IMR-90 (cell line): ENCODE measurements at regions not wholly inside any gene's neighbourhood (a gene's known extent, or its start where the extent isn't known, plus 50 kb on each side); places are given as distances from the start of the nearest gene placed in this dataset.

ENCODE experiments used
- ATAC-seq: fragments of 200-7000 bp; cut with Tn5 transposase; 2 replicates; pipeline ENCODE4 v1.9.1; 2020; ENCODE audit warnings: low read depth, mild to moderate bottlenecking, moderate library complexity
- BruUV-seq: library from RNA; stranded (reverse); fragments of 400-500 nt; replicated peaks from 2 replicates; lab custom pipeline; 2021; lab: Mats Ljungman, UMichigan
- CTCF ChIA-PET: fragments of 300-600 bp; formaldehyde crosslinking; extraction: SDS; loops from one replicate; lab custom pipeline; 2021; ENCODE audit warnings: antibody characterized with exemption; lab: Yijun Ruan, JAX
- POLR2A ChIA-PET: fragments of 300-600 bp; sonication (Branson Sonifier 250); formaldehyde crosslinking; loops from one replicate; lab custom pipeline; 2022; ENCODE audit warnings: antibody characterized with exemption; ENCODE audit not compliant: unreplicated experiment; lab: Charles Lee
- DNase-seq: peaks from one replicate; pipeline ENCODE4 v3.0.0; 2013
- H2AFZ ChIP-seq: replicated peaks from 2 replicates; pipeline ENCODE3; 2013; ENCODE audit warnings: low read length, mild to moderate bottlenecking; ENCODE audit not compliant: poor library complexity
- H2AK5ac ChIP-seq: 2 replicates; pipeline ENCODE4 v1.6.1; 2013; ENCODE audit warnings: low read depth, low read length, inconsistent platforms
- H2AK9ac ChIP-seq: replicated peaks from 2 replicates; pipeline ENCODE3; 2013; ENCODE audit warnings: mild to moderate bottlenecking, low read depth, low read length, moderate library complexity; ENCODE audit not compliant: poor library complexity
- H2BK120ac ChIP-seq: 2 replicates; pipeline ENCODE4 v1.6.1; 2013; ENCODE audit warnings: low read depth, low read length, inconsistent platforms
- H2BK15ac ChIP-seq: 3 replicates; pipeline ENCODE4 v1.6.1; 2013; ENCODE audit warnings: low read depth, low read length, inconsistent platforms
- H2BK20ac ChIP-seq: 2 replicates; pipeline ENCODE4 v1.6.1; 2013; ENCODE audit warnings: low read depth, mild to moderate bottlenecking, inconsistent platforms, low read length, moderate library complexity
- H2BK5ac ChIP-seq: 2 replicates; pipeline ENCODE4 v1.6.1; 2013; ENCODE audit warnings: mild to moderate bottlenecking, low read depth, low read length, inconsistent platforms; ENCODE audit not compliant: poor library complexity, severe bottlenecking
- H3K14ac ChIP-seq: replicated peaks from 2 replicates; pipeline ENCODE4 v1.6.1; 2013; ENCODE audit warnings: low read depth, low read length, inconsistent platforms
- H3K18ac ChIP-seq: 2 replicates; pipeline ENCODE4 v1.6.1; 2013; ENCODE audit warnings: low read depth, low read length, control low read depth
- H3K23ac ChIP-seq: 2 replicates; pipeline ENCODE4 v1.6.1; 2013; ENCODE audit warnings: low read depth, low read length, inconsistent platforms
- H3K27ac ChIP-seq: 2 replicates; pipeline ENCODE4 v1.5.1; 2013; ENCODE audit warnings: mild to moderate bottlenecking, control low read depth, low read length; ENCODE audit not compliant: insufficient read depth
- H3K27me3 ChIP-seq: 2 replicates; pipeline ENCODE4 v1.6.1; 2013; ENCODE audit warnings: low read length; ENCODE audit not compliant: control insufficient read depth, insufficient read depth
- H3K36me3 ChIP-seq: 2 replicates; pipeline ENCODE4 v1.6.1; 2013; ENCODE audit warnings: low read length, mixed read lengths; ENCODE audit not compliant: control insufficient read depth, insufficient read depth
- H3K4ac ChIP-seq: 2 replicates; pipeline ENCODE4 v1.6.1; 2013; ENCODE audit warnings: low read depth, low read length, inconsistent platforms
- H3K4me1 ChIP-seq: 2 replicates; pipeline ENCODE4 v1.6.1; 2013; ENCODE audit warnings: low read length, mixed read lengths; ENCODE audit not compliant: control insufficient read depth, insufficient read depth
- H3K4me2 ChIP-seq: 2 replicates; pipeline ENCODE4 v1.6.1; 2013; ENCODE audit warnings: low read depth, mild to moderate bottlenecking, control low read depth, low read length, moderate library complexity
- H3K4me3 ChIP-seq: 2 replicates; pipeline ENCODE4 v1.5.1; 2013; ENCODE audit warnings: low read depth, mild to moderate bottlenecking, control low read depth, low read length, moderate library complexity; ENCODE audit not compliant: insufficient read depth
- H3K56ac ChIP-seq: 2 replicates; pipeline ENCODE4 v1.6.1; 2013; ENCODE audit warnings: low read length, inconsistent platforms; ENCODE audit not compliant: insufficient read depth; ENCODE audit errors: extremely low read depth
- H3K79me1 ChIP-seq, 2 experiments: 2 replicates each; pipeline ENCODE4 v1.6.1; 2013; ENCODE audit warnings: low read length in 2 of 2, inconsistent platforms in 1 of 2, low read depth in 1 of 2
- H3K9ac ChIP-seq: 2 replicates; pipeline ENCODE4 v1.6.1; 2013; ENCODE audit warnings: low read depth, low read length, control low read depth
- H3K9me1 ChIP-seq: 2 replicates; pipeline ENCODE4 v1.6.1; 2013; ENCODE audit warnings: low read length, inconsistent platforms; ENCODE audit not compliant: insufficient read depth
- H3K9me3 ChIP-seq: 2 replicates; pipeline ENCODE4 v1.6.1; 2013; ENCODE audit warnings: low read length; ENCODE audit not compliant: control insufficient read depth, insufficient read depth
- H4K20me1 ChIP-seq: 2 replicates; pipeline ENCODE4 v1.6.1; 2013; ENCODE audit warnings: low read length, inconsistent platforms; ENCODE audit not compliant: insufficient read depth
- H4K5ac ChIP-seq: 2 replicates; pipeline ENCODE4 v1.6.1; 2013; ENCODE audit warnings: mild to moderate bottlenecking, low read depth, low read length, control low read depth
- H4K8ac ChIP-seq, 2 experiments: 2 replicates each; pipeline ENCODE4 v1.6.1; 2013; ENCODE audit warnings: low read depth in 2 of 2, low read length in 2 of 2, control low read depth in 1 of 2, inconsistent platforms in 1 of 2
- H4K91ac ChIP-seq: 2 replicates; pipeline ENCODE4 v1.6.1; 2013; ENCODE audit warnings: low read depth, low read length, inconsistent platforms; ENCODE audit not compliant: insufficient read depth
- BHLHE40 ChIP-seq: fragments of 150-350 bp; IDR thresholded peaks from 2 replicates; pipeline ENCODE4 v1.6.1; 2016; ENCODE audit warnings: mild to moderate bottlenecking, low read depth, low read length
- CHD1 ChIP-seq: IDR thresholded peaks from 2 replicates; pipeline ENCODE4 v1.6.1; 2012; ENCODE audit warnings: low read depth, low read length, improper control_type of control experiment
- FOS ChIP-seq: fragments of 150-350 bp; IDR thresholded peaks from 2 replicates; pipeline ENCODE4 v1.6.1; 2016; ENCODE audit warnings: low read depth, low read length
- MAFK ChIP-seq: IDR thresholded peaks from 2 replicates; pipeline ENCODE4 v1.6.1; 2012; ENCODE audit warnings: low read depth, low read length, improper control_type of control experiment
- MAZ ChIP-seq: IDR thresholded peaks from 2 replicates; pipeline ENCODE4 v1.6.1; 2012; ENCODE audit warnings: low read depth, mild to moderate bottlenecking, low read length, improper control_type of control experiment, moderate library complexity, borderline replicate concordance
- MXI1 ChIP-seq: IDR thresholded peaks from 2 replicates; pipeline ENCODE4 v1.6.1; 2012; ENCODE audit warnings: low read depth, mild to moderate bottlenecking, low read length, moderate library complexity, borderline replicate concordance
- NFE2L2 ChIP-seq: fragments of 150-350 bp; IDR thresholded peaks from 2 replicates; pipeline ENCODE4 v1.6.1; 2016; ENCODE audit warnings: low read depth, mild to moderate bottlenecking, low read length
- POLR2A ChIP-seq: IDR thresholded peaks from 2 replicates; pipeline ENCODE4 v1.6.1; 2012; ENCODE audit warnings: mild to moderate bottlenecking, low read depth, low read length
- RAD21 ChIP-seq: IDR thresholded peaks from 2 replicates; pipeline ENCODE4 v1.6.1; 2012; ENCODE audit warnings: low read length, improper control_type of control experiment
- RFX5 ChIP-seq: IDR thresholded peaks from 2 replicates; pipeline ENCODE4 v1.8.0; 2012; ENCODE audit warnings: low read depth, mild to moderate bottlenecking, low read length, moderate library complexity
- SMC3 ChIP-seq: fragments of 150-350 bp; IDR thresholded peaks from 2 replicates; pipeline ENCODE4 v1.6.1; 2016; ENCODE audit warnings: low read depth, mild to moderate bottlenecking, antibody characterized with exemption, low read length, moderate library complexity
- dilution Hi-C: fragments of 300-500 bp; cut with HindIII; formaldehyde crosslinking; loops from one replicate; pipeline ENCODE4 v1.14.3; 2018; ENCODE audit warnings: low sequenced_read_pairs; ENCODE audit not compliant: unreplicated experiment
- in situ Hi-C: fragments of 300-500 bp; cut with MboI; formaldehyde crosslinking; loops from 3 replicates; pipeline ENCODE4 v1.14.3; 2019; ENCODE audit warnings: low sequenced_read_pairs, inconsistent platforms, mixed read lengths
- intact Hi-C: fragments of 100-400 bp; cut with micrococcal nuclease; formaldehyde crosslinking; loops from 2 replicates; pipeline ENCODE4 v1.10.0; 2022
- TF ChIP-seq, protein P1 (sequence below): conservative IDR thresholded peaks from 2 replicates; pipeline ENCODE4 v1.5.1; 2012; ENCODE audit warnings: mild to moderate bottlenecking, low read depth, low read length, improper control_type of control experiment
- TF ChIP-seq, protein P2 (sequence below): fragments of 150-350 bp; IDR thresholded peaks from 2 replicates; pipeline ENCODE4 v1.6.1; 2017; ENCODE audit warnings: mild to moderate bottlenecking, antibody characterized with exemption, low read length, low read depth
- TF ChIP-seq, protein P3 (sequence below): fragments of 150-350 bp; IDR thresholded peaks from 2 replicates; pipeline ENCODE4 v1.6.1; 2016; ENCODE audit warnings: low read depth, mild to moderate bottlenecking, low read length, moderate library complexity, borderline replicate concordance

DNA sequence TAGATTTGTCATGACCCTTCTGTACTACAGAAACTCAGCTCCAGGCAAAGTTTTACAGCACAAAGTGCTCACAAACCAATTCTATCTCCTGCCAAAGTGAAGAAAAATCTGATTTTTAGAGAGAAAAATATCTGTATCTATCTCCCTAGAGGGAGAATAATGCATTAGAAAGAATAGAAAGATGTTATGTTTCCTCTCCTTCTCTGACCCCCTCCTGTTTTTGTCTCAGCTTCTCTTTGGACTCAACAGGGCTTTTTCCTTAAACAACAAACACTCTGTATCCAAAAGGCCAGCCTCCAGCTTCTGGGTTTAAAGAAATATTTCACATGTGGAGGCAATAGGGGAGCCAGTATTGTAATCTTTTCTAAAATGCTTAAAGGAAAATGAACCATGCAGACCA lies 627.4 kb downstream of the REEP3 start:
- H3K4ac ChIP-seq = no peak overlapping the region
- POLR2A ChIA-PET = no interaction called here

More for the DNA sequence above, 627.4 kb downstream of the REEP3 start:
- Histone ChIP-seq H3K36me3 (no peaks in the 10 kb centered on the region), H3K27ac (no peak overlapping the region), H3K27me3 (no peaks in the 10 kb centered on the region), H2AK5ac (no peak overlapping the region), H3K23ac (no peak overlapping the region), H4K91ac (no peak overlapping the region), H2BK5ac (no peak overlapping the region), H3K4me1 (no peaks in the 10 kb centered on the region), H3K18ac (no peak overlapping the region), H3K4me2 (no peak overlapping the region), H3K14ac (no peak overlapping the region), H2AFZ (no peak overlapping the region), H4K20me1 (no peaks in the 10 kb centered on the region), H2AK9ac (no peak overlapping the region), H3K56ac (no peak overlapping the region), H3K4me3 (no peak overlapping the region), H3K9me3 (no peaks in the 10 kb centered on the region), H2BK15ac (no peak overlapping the region), H4K5ac (no peak overlapping the region), H3K79me1 (no peaks in the 10 kb centered on the region), H2BK20ac (no peak overlapping the region), H2BK120ac (no peak overlapping the region), H3K9me1 (no peaks in the 10 kb centered on the region), H4K8ac (no peak overlapping the region), H3K9ac (no peak overlapping the region)
- no TSS peak for BruUV-seq
- TF ChIP-seq FOS (no peak), NFE2L2 (no peak), MAFK (no peak), BHLHE40 (no peak), MXI1 (no peak), RAD21 (no peak), MAZ (no peak), CHD1 (no peak), SMC3 (no peak), RFX5 (no peak), POLR2A (no peak)
- TF ChIP-seq, protein P1, sequence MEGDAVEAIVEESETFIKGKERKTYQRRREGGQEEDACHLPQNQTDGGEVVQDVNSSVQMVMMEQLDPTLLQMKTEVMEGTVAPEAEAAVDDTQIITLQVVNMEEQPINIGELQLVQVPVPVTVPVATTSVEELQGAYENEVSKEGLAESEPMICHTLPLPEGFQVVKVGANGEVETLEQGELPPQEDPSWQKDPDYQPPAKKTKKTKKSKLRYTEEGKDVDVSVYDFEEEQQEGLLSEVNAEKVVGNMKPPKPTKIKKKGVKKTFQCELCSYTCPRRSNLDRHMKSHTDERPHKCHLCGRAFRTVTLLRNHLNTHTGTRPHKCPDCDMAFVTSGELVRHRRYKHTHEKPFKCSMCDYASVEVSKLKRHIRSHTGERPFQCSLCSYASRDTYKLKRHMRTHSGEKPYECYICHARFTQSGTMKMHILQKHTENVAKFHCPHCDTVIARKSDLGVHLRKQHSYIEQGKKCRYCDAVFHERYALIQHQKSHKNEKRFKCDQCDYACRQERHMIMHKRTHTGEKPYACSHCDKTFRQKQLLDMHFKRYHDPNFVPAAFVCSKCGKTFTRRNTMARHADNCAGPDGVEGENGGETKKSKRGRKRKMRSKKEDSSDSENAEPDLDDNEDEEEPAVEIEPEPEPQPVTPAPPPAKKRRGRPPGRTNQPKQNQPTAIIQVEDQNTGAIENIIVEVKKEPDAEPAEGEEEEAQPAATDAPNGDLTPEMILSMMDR = no peak
- TF ChIP-seq, protein P2, sequence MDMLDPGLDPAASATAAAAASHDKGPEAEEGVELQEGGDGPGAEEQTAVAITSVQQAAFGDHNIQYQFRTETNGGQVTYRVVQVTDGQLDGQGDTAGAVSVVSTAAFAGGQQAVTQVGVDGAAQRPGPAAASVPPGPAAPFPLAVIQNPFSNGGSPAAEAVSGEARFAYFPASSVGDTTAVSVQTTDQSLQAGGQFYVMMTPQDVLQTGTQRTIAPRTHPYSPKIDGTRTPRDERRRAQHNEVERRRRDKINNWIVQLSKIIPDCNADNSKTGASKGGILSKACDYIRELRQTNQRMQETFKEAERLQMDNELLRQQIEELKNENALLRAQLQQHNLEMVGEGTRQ = no peak
- TF ChIP-seq, protein P3, sequence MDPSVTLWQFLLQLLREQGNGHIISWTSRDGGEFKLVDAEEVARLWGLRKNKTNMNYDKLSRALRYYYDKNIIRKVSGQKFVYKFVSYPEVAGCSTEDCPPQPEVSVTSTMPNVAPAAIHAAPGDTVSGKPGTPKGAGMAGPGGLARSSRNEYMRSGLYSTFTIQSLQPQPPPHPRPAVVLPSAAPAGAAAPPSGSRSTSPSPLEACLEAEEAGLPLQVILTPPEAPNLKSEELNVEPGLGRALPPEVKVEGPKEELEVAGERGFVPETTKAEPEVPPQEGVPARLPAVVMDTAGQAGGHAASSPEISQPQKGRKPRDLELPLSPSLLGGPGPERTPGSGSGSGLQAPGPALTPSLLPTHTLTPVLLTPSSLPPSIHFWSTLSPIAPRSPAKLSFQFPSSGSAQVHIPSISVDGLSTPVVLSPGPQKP = no peak
- DNase-seq (no peak), ATAC-seq (no peak)
- in situ Hi-C loops = no loop called here
- intact Hi-C loops = no loop called here
- CTCF ChIA-PET = interaction anchor here (1.0 kb wide), 1 partner anchor 16 kb away, joined by 3 read pairs; no protein-coding TSS in a partner anchor
- dilution Hi-C loops = no loop called here
